Stimulated activated CD8-positive, alpha-beta memory T cell treated with anti-CD3 and anti-CD28 coated beads, Interleukin-7, amount 100 ng/mL, for 4 hours (primary cell): ENCODE measurements at regions not wholly inside any gene's neighbourhood (a gene's known extent, or its start where the extent isn't known, plus 50 kb on each side); places are given as distances from the start of the nearest gene placed in this dataset.
"Not testable (repeated sequence)": the region's sequence is repeated elsewhere in the genome, so short reads cannot be mapped to it uniquely, and the experiment has no call there.

Experiments used
- DNase-seq, 2 donors: peaks; one replicate each; pipeline ENCODE4 v3.0.0-alpha.2; 2020; ENCODE audit warnings: low read depth in 2 of 2

- DNase-seq: no peak
Observed at GRCh38 chr15:63434576-63435186, 53.0 kb upstream of the CA12 start.

GRCh38 chr15:63435204-63435820 is 53.7 kb upstream of the CA12 start:
- DNase-seq: no peak

- no peak for DNase-seq
Observed at GRCh38 chr15:63436341-63436740, 54.7 kb upstream of the CA12 start.

DNA sequence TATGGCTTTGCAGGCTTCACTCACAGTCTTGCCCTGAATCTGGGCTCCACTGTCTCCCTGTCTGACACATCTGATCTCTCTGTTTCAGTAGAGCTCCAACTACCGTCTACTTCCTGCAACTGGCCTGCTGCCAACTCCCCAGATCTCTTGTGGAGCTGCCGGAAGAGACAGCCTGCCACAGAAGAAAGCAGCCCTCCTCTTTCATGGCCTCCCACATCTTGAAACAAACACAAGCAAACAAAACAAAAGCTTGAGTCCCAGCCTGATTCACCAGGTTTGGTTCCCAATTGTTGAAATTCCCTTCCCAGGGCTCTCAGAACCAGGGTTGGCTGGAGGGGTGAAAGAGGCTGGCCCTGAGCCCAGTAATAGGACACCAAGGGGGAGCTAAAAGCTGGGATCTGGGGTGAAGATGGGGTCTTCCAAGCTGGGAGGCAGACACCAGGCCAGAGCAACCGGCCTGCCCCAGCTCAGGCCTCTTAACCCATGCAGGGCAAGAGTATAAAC is 55.3 kb upstream of the CA12 start:
- DNase-seq: peak; percentile 38 to 39

GRCh38 chr15:63439536-63440264 is 58.1 kb upstream of the CA12 start:
- no peak for DNase-seq

GRCh38 chr15:63440265-63440648 is 58.6 kb upstream of the CA12 start:
- no peak for DNase-seq

- no peak for DNase-seq
Observed at GRCh38 chr15:63440756-63441155, 59.1 kb upstream of the CA12 start.

DNA sequence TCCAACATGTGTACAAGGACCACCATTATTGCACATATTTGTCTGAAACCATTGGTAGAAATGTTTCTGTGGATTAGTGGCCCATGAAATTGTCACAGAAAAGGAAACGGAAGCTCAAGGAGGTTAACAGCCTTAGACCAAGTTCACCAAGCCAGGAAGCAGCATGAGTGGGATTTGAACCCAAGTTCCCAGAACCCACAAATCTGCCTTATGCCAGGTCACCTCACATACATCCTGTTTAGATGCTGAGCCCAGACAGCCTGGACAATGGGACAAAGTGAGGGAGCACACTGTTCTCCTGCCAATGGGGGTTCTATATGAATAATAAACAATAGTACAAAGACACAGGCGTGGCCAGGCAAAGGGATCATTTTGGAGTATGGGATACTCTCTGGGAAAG is 59.6 kb upstream of the CA12 start:
- no peak for DNase-seq

- no peak for DNase-seq
Observed at GRCh38 chr15:63442080-63442479, 60.4 kb upstream of the CA12 start.

DNA sequence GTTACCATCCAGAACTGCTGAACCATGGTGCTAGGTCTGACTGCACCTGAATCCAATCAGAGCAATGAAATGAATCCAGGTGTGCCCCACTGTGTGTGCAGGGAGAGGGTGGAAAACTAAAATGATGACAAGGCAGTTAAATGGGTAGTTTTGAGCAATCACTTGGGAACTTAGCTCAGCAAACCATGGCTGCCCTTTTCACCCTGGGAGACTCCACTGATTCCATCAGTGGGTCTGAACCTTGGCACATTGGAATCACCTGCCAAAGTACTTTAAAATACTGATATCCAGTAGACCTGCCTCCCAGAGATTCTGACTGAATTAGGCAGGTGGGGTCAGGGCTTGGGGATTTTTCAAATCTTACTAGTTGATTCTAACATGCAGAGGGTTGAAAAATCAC is 59.8 kb upstream of the USP3 start:
- no peak for DNase-seq

DNA sequence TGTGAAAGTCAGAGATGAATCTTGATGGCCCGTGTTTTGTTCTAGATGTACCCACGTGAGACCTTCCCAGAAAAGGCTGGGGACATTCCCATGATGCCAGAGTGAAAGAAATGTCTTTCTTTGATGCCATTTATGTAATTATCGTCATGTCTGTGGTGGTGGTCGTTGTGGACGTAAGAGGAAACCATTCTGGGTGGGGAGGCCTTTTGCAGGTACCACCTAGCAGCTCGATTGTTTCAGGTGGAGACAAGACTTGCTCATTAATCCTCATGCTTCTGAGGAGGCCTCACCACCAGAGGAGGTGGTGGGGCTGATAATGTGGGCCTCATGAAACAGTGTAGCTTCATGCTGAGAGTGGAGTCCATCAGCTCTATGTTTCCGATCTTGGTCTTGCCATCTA is 58.1 kb upstream of the USP3 start:
- DNase-seq: no peak

GRCh38 chr15:63447017-63447676 is 57.2 kb upstream of the USP3 start:
- DNase-seq: no peak

GRCh38 chr15:63448266-63448665 is 56.1 kb upstream of the USP3 start:
- no peak for DNase-seq

- not testable (repeated sequence) for DNase-seq
Observed at GRCh38 chr15:63448872-63449555, 55.4 kb upstream of the USP3 start.

GRCh38 chr15:63449731-63450130 is 54.7 kb upstream of the USP3 start:
- no peak for DNase-seq

GRCh38 chr15:63450884-63451225 is 53.5 kb upstream of the USP3 start:
- no peak for DNase-seq

DNA sequence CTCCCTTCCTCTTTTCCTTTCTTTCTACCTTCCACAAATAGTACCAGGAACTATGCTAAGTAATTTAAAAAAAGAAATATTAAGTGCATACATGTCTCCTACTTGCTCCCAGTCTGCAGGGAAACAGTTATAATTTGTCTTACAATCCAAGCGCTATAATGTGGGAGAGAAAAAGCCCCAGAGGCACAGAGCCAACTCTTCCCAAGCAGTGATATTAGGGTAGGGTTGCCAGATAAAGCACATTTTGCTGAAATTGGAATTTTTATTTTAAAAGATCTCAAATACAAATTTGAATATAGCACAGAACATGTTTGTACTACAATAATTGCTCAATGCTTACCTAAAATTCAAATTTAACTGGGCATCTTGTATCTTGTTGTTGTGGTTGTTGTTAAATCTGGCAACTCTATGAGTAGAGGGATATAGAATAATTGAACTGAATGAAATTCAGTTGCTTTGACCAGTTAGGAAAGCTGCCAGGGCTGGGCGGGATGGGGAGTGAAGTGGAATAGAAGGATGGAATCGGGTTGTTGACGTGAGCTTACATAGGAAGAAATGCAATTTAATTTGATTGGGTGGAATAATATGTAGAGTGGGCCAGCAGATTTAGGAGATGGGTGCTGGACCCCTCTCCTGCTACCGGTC is 52.6 kb upstream of the USP3 start:
- no peak for DNase-seq

- no peak for DNase-seq
Observed at GRCh38 chr15:63452552-63453136, 51.7 kb upstream of the USP3 start.

DNA sequence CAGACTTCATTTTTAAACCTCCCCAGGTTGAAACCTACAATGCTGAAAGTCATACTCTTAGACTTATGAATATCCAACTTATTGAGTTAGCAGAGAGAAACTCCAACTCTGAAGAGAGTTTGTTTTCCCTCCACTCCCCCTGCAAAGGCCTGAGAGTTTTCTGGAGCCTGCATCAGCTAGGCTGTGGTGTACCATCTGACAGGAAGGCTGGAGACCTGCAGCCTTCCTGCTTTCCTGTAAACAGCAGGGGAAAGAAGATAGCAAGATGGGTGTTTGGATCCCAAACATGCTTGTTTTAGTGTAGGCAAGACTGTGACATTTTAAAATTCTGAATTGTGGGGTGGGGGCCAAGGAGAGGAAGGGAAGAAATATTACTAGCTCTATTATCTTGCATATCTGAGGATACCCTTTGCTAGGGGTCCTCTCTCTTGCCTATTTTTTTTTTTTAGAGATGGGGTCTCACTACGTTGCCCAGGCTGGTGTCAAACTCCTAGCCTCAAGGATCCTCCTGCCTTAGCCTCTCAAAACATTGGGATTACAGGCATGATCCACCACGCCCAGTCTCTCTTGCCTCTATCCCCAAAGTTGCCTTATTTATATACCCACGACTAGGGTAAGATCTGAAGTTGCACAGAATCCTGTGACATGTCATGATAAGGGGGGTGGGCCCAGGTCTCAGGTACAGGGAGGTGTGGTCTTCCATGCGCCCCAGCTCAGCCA is 51.0 kb upstream of the USP3 start:
- no peak for DNase-seq

- no peak for DNase-seq
Observed at GRCh38 chr15:63454503-63455211, 49.7 kb upstream of the USP3 start.
